GM12878 (cell line): ENCODE measurements at regions not wholly inside any gene's neighbourhood (a gene's known extent, or its start where the extent isn't known, plus 50 kb on each side); places are given as distances from the start of the nearest gene placed in this dataset.

Experiments
- ATAC-seq: fragments of 200-7000 bp; cut with Tn5 transposase; 3 replicates; pipeline ENCODE4 v1.9.1; 2020; ENCODE audit warnings: mild to moderate bottlenecking, moderate library complexity
- BruUV-seq: library from RNA; stranded (reverse); fragments of 400-500 nt; replicated peaks from 2 replicates; lab custom pipeline; 2021; lab: Mats Ljungman, UMichigan
- CTCF ChIA-PET: fragments of 300-600 bp; sonication (Branson Sonifier 250); formaldehyde crosslinking; extraction: SDS; loops from one replicate; lab custom pipeline; 2021; ENCODE audit warnings: inconsistent platforms; lab: Yijun Ruan, JAX
- POLR2A ChIA-PET: fragments of 350-600 bp; formaldehyde crosslinking; extraction: SDS; loops from one replicate; lab custom pipeline; 2021; ENCODE audit warnings: inconsistent platforms; lab: Charles Lee
- RAD21 ChIA-PET: fragments of 300-600 bp; sonication (Branson Sonifier 250); formaldehyde crosslinking; loops from one replicate; lab custom pipeline; 2023; ENCODE audit warnings: antibody characterized with exemption; ENCODE audit not compliant: unreplicated experiment; lab: Charles Lee
- SMC1A ChIA-PET: fragments of 300-600 bp; sonication (Branson Sonifier 250); formaldehyde crosslinking; loops from one replicate; lab custom pipeline; 2023; ENCODE audit not compliant: unreplicated experiment, uncharacterized antibody; lab: Charles Lee
- DNase-seq: peaks from one replicate; pipeline ENCODE4 v3.0.0-alpha.2; 2011; ENCODE audit warnings: low read depth, low spot score
- FAIRE-seq: peaks from 3 replicates; lab custom pipeline; 2011; peaks lifted over from hg19 to GRCh38; lab: Jason Lieb, UNC
- H2AFZ ChIP-seq: 2 replicates; pipeline ENCODE4 v1.6.0; 2011; ENCODE audit warnings: low read depth, low read length, control low read depth; ENCODE audit not compliant: control insufficient read depth
- H3K27ac ChIP-seq: 2 replicates; pipeline ENCODE4 v1.5.1; 2011; ENCODE audit warnings: control low read depth; ENCODE audit not compliant: control insufficient read depth, insufficient read depth
- H3K27me3 ChIP-seq, 2 experiments: replicated peaks in 1 of 2; 2 replicates each; pipeline versions ENCODE4 v1.6.0 to v1.6.1; 2011; ENCODE audit warnings: low read length in 1 of 2; ENCODE audit not compliant: control insufficient read depth in 2 of 2, insufficient read depth in 2 of 2
- H3K36me3 ChIP-seq, 2 experiments: 2 replicates each; pipeline ENCODE4 v1.5.1; 2011; ENCODE audit warnings: low read length in 1 of 2; ENCODE audit not compliant: control insufficient read depth in 2 of 2, insufficient read depth in 2 of 2
- H3K4me1 ChIP-seq: 2 replicates; pipeline ENCODE4 v1.6.1; 2011; ENCODE audit warnings: mild to moderate bottlenecking, low read length, moderate library complexity, mixed read lengths; ENCODE audit not compliant: control insufficient read depth, insufficient read depth
- H3K4me2 ChIP-seq: 2 replicates; pipeline ENCODE4 v1.6.0; 2011; ENCODE audit warnings: control low read depth; ENCODE audit not compliant: control insufficient read depth, insufficient read depth
- H3K4me3 ChIP-seq: fragments of 200-600 bp; sonication (generic); 2 replicates; pipeline ENCODE4 v1.5.1; 2016
- H3K79me2 ChIP-seq: 2 replicates; pipeline ENCODE4 v1.6.0; 2011; ENCODE audit warnings: low read length; ENCODE audit not compliant: control insufficient read depth, insufficient read depth
- H3K9ac ChIP-seq: 2 replicates; pipeline ENCODE4 v1.8.0; 2011; ENCODE audit warnings: low read length, control low read depth, mixed read lengths; ENCODE audit not compliant: control insufficient read depth, insufficient read depth
- H3K9me3 ChIP-seq: replicated peaks from 3 replicates; pipeline ENCODE4 v1.5.1; 2011; ENCODE audit warnings: mild to moderate bottlenecking, low read length; ENCODE audit not compliant: control insufficient read depth, insufficient read depth
- H4K20me1 ChIP-seq: 2 replicates; pipeline ENCODE4 v1.6.0; 2011; ENCODE audit not compliant: control insufficient read depth, insufficient read depth
- CHD2 ChIP-seq: IDR thresholded peaks from 2 replicates; pipeline ENCODE4 v1.6.1; 2011; ENCODE audit warnings: low read depth, low read length, improper control_type of control experiment, borderline replicate concordance
- DPF2 ChIP-seq: fragments of 450-650 bp; IDR thresholded peaks from 2 replicates; pipeline ENCODE4 v1.6.1; 2017; ENCODE audit warnings: mild to moderate bottlenecking
- JUNB ChIP-seq: IDR thresholded peaks from 2 replicates; pipeline ENCODE4 v1.6.1; 2016; ENCODE audit warnings: antibody characterized with exemption, mild to moderate bottlenecking
- MAX ChIP-seq: IDR thresholded peaks from 2 replicates; pipeline ENCODE4 v1.6.1; 2012; ENCODE audit warnings: low read depth, low read length, improper control_type of control experiment
- MTA3 ChIP-seq: IDR thresholded peaks from 2 replicates; pipeline ENCODE4 v1.6.1; 2012; ENCODE audit warnings: low read length, inconsistent platforms, borderline replicate concordance
- WGBS: methylation state at CpG from one replicate; pipeline ENCODE4 v1.1.6; 2016; ENCODE audit warnings: low lambda C conversion rate; ENCODE audit not compliant: insufficient replicate concordance, insufficient coverage; ENCODE audit errors: missing lambda C conversion rate; 5-methylcytosine and 5-hydroxymethylcytosine counted together
- in situ Hi-C: fragments of 300-500 bp; cut with MboI; formaldehyde crosslinking; loops from 9 replicates; pipeline ENCODE4 v1.14.3; 2018; ENCODE audit warnings: mixed read lengths
- intact Hi-C: fragments of 100-400 bp; cut with micrococcal nuclease; formaldehyde crosslinking; loops from one replicate; pipeline ENCODE4 v1.14.2; 2022; ENCODE audit not compliant: unreplicated experiment
- TF ChIP-seq, protein P1 (sequence below): IDR thresholded peaks from 2 replicates; pipeline ENCODE4 v1.6.1; 2011; ENCODE audit warnings: borderline replicate concordance, low read depth, mild to moderate bottlenecking, moderate library complexity, mixed read lengths, low read length; ENCODE audit not compliant: insufficient read depth; ENCODE audit errors: extremely low read length

DNA sequence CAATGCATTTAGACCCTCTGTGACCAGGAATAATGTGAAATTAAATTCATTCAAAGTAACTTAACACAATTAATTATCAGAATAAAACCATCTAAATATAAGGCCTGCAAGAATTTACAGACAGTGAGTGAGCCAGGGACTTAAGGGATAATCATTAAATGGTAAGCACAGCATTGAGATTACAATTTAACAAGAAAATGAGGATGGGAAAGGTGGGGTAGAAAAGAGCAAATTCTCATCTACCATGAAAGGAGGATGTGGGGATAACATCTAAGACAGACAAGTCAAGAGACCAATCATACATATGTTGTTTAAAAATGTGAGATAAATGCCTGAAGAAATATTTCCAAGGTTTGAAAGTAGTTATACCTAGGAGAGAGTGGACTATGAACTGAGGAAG is 259.3 kb upstream of the NT5C1B start (continued):
- TF ChIP-seq, protein P1, sequence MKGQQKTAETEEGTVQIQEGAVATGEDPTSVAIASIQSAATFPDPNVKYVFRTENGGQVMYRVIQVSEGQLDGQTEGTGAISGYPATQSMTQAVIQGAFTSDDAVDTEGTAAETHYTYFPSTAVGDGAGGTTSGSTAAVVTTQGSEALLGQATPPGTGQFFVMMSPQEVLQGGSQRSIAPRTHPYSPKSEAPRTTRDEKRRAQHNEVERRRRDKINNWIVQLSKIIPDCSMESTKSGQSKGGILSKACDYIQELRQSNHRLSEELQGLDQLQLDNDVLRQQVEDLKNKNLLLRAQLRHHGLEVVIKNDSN: no peak
- TF ChIP-seq MAX: no peak
- TF ChIP-seq JUNB: no peak
- TF ChIP-seq DPF2: no peak
- no peak for TF ChIP-seq CHD2

- ATAC-seq: no peak
- TF ChIP-seq MTA3: no peak
- TF ChIP-seq, all 136 proteins: peak for 0
- FAIRE-seq: no peak
- Histone ChIP-seq H3K4me2 (no peak overlapping the region), H3K36me3 (no peaks in the 10 kb centered on the region), H3K27ac (no peak overlapping the region), H2AFZ (no peak overlapping the region), H3K79me2 (no peaks in the 10 kb centered on the region), H3K27me3 (no peaks in the 10 kb centered on the region), H3K9ac (no peak overlapping the region), H3K4me3 (no peak overlapping the region), H3K4me1 (no peaks in the 10 kb centered on the region), H4K20me1 (no peaks in the 10 kb centered on the region), H3K9me3 (no peaks in the 10 kb centered on the region)
- no TSS peak for BruUV-seq
- intact Hi-C loops: no loop called here
- POLR2A ChIA-PET: no interaction called here
- RAD21 ChIA-PET: no interaction called here
- 0% methylated on average over 2 of the region's 2 CpGs for WGBS
- CTCF ChIA-PET: interaction anchor here (0.9 kb wide), 1 partner anchor 8 kb away, joined by 3 read pairs; no protein-coding TSS in a partner anchor
- in situ Hi-C loops: no loop called here
- SMC1A ChIA-PET: interaction anchor here (1.0 kb wide), 1 partner anchor 10 kb away, joined by 3 read pairs; no protein-coding TSS in a partner anchor
- DNase-seq: no peak
Measured at GRCh38 chr2:18845854-18846445, 256.6 kb upstream of the NT5C1B start.
